Stimulated activated CD4-positive, alpha-beta T cell treated with anti-CD3 and anti-CD28 coated beads, Interleukin-15, amount 100 ng/mL, for 48 hours (primary cell): ENCODE measurements at regions not wholly inside any gene's neighbourhood (a gene's known extent, or its start where the extent isn't known, plus 50 kb on each side); places are given as distances from the start of the nearest gene placed in this dataset.
"Not testable (repeated sequence)": the region's sequence is repeated elsewhere in the genome, so short reads cannot be mapped to it uniquely, and the experiment has no call there.

ENCODE experiments used
- DNase-seq, 2 donors: peaks; one replicate each; pipeline ENCODE4 v3.0.0-alpha.2; 2020; ENCODE audit warnings: low read depth in 2 of 2

GRCh38 chr12:9449657-9450126 lies 158.0 kb downstream of the KLRB1 start:
- DNase-seq: not testable (repeated sequence)

GRCh38 chr12:9449181-9449580 lies 158.5 kb downstream of the KLRB1 start:
- DNase-seq: no peak

GRCh38 chr12:9448648-9449047 lies 159.1 kb downstream of the KLRB1 start:
- not testable (repeated sequence) for DNase-seq

GRCh38 chr12:9447791-9448614 lies 159.7 kb downstream of the KLRB1 start:
- peak; percentile 84 to 88 for DNase-seq

GRCh38 chr12:9446883-9447761 lies 160.6 kb downstream of the KLRB1 start:
- not testable (repeated sequence) for DNase-seq

GRCh38 chr12:9440428-9440827 lies 167.3 kb downstream of the KLRB1 start:
- DNase-seq: not testable (repeated sequence)

GRCh38 chr12:9435682-9436081 lies 172.0 kb downstream of the KLRB1 start:
- not testable (repeated sequence) for DNase-seq

- not testable (repeated sequence) for DNase-seq
These were observed 177.3 kb downstream of the KLRB1 start for GRCh38 chr12:9430385-9430784.

GRCh38 chr12:9428856-9429255 lies 178.9 kb downstream of the KLRB1 start:
- DNase-seq: not testable (repeated sequence)

GRCh38 chr12:9425429-9425828 lies 182.3 kb downstream of the KLRB1 start:
- DNase-seq: not testable (repeated sequence)

GRCh38 chr12:9424175-9424740 lies 183.5 kb downstream of the KLRB1 start:
- not testable (repeated sequence) for DNase-seq

- DNase-seq: not testable (repeated sequence)
These were observed 185.0 kb downstream of the KLRB1 start for GRCh38 chr12:9422689-9423088.

- not testable (repeated sequence) for DNase-seq
These were observed 186.1 kb downstream of the KLRB1 start for GRCh38 chr12:9421520-9422086.

- not testable (repeated sequence) for DNase-seq
These were observed 186.7 kb downstream of the KLRB1 start for GRCh38 chr12:9420817-9421519.

- not testable (repeated sequence) for DNase-seq
These were observed 189.1 kb downstream of the KLRB1 start for GRCh38 chr12:9418669-9419041.

- DNase-seq: not testable (repeated sequence)
These were observed 189.6 kb downstream of the KLRB1 start for GRCh38 chr12:9417947-9418668.

GRCh38 chr12:9417341-9417740 lies 190.4 kb downstream of the KLRB1 start:
- DNase-seq: not testable (repeated sequence)

GRCh38 chr12:9416346-9416745 lies 191.4 kb downstream of the KLRB1 start:
- not testable (repeated sequence) for DNase-seq

- DNase-seq: not testable (repeated sequence)
These were observed 191.8 kb downstream of the KLRB1 start for GRCh38 chr12:9415898-9416297.

- DNase-seq: not testable (repeated sequence)
These were observed 193.9 kb downstream of the KLRB1 start for GRCh38 chr12:9413862-9414261.
